B cell (primary cell): ENCODE measurements at regions not wholly inside any gene's neighbourhood (a gene's known extent, or its start where the extent isn't known, plus 50 kb on each side); places are given as distances from the start of the nearest gene placed in this dataset.
"Not testable (repeated sequence)": the region's sequence is repeated elsewhere in the genome, so short reads cannot be mapped to it uniquely, and the experiment has no call there.

ENCODE experiments used
- ATAC-seq: fragments of 200-7000 bp; cut with Tn5 transposase; one replicate; pipeline ENCODE4 v1.10.0; 2021; ENCODE audit warnings: low read depth, mild to moderate bottlenecking, moderate number of reproducible peaks, moderate library complexity
- CTCF ChIA-PET: fragments of 350-600 bp; sonication (Branson Sonifier 250); formaldehyde crosslinking; loops from one replicate; lab custom pipeline; 2021; ENCODE audit warnings: antibody characterized with exemption, inconsistent platforms; lab: Charles Lee
- POLR2A ChIA-PET: fragments of 350-600 bp; sonication (Branson Sonifier 250); formaldehyde crosslinking; loops from one replicate; lab custom pipeline; 2021; ENCODE audit warnings: antibody characterized with exemption; lab: Charles Lee
- DNase-seq: peaks from one replicate; pipeline ENCODE4 v3.0.0; 2013
- H2AFZ ChIP-seq: 2 replicates; pipeline ENCODE4 v1.6.1; 2012; ENCODE audit warnings: mild to moderate bottlenecking, low read depth, low read length; ENCODE audit not compliant: insufficient read depth, poor library complexity, severe bottlenecking
- H3K27ac ChIP-seq, 2 donors: 1 replicate in 1 of 2; 2 replicates in 1 of 2; pipeline ENCODE4 v1.5.1; 2012 to 2013; ENCODE audit warnings: low read length in 2 of 2, mild to moderate bottlenecking in 2 of 2, moderate library complexity in 1 of 2
- H3K27me3 ChIP-seq, 4 experiments: fragments of 200-600 bp in 1 of 4; sonication (generic) in 1 of 4; replicated peaks in 1 of 4; 1 replicate in 2 of 4; 2 replicates in 2 of 4; pipeline versions ENCODE4 v1.6.1 to v1.7.0; 2013 to 2016; ENCODE audit warnings: low read length in 3 of 4, mild to moderate bottlenecking in 2 of 4, mixed read lengths in 1 of 4, moderate library complexity in 1 of 4; ENCODE audit not compliant: insufficient read depth in 4 of 4, control insufficient read depth in 3 of 4; ENCODE audit errors: control extremely low read depth in 1 of 4
- H3K36me3 ChIP-seq, 2 experiments: replicated peaks in 1 of 2; 1 replicate in 1 of 2; 2 replicates in 1 of 2; pipeline versions ENCODE4 v1.6.1 to v1.7.1; 2013; ENCODE audit warnings: low read length in 1 of 2; ENCODE audit not compliant: insufficient read depth in 2 of 2, control insufficient read depth in 1 of 2; ENCODE audit errors: control extremely low read depth in 1 of 2, extremely low read depth in 1 of 2
- H3K4me1 ChIP-seq, 2 donors: fragments of 200-600 bp in 1 of 2; sonication (generic) in 1 of 2; 1 replicate in 1 of 2; 2 replicates in 1 of 2; pipeline versions ENCODE4 v1.5.1 to v1.6.1; 2013 to 2017; ENCODE audit warnings: low read length in 2 of 2; ENCODE audit not compliant: control insufficient read depth in 2 of 2, insufficient read depth in 2 of 2
- H3K4me2 ChIP-seq: replicated peaks from 2 replicates; pipeline ENCODE3; 2012; ENCODE audit warnings: mild to moderate bottlenecking, low read depth, low read length; ENCODE audit not compliant: poor library complexity, severe bottlenecking
- H3K4me3 ChIP-seq, 5 experiments: fragments of 200-600 bp in 1 of 5; sonication (generic) in 1 of 5; 1 replicate in 3 of 5; 2 replicates in 2 of 5; pipeline versions ENCODE4 v1.5.1 to v1.7.0; 2011 to 2016; ENCODE audit warnings: low read length in 4 of 5, mild to moderate bottlenecking in 4 of 5, low read depth in 2 of 5, control low read depth in 1 of 5, moderate library complexity in 1 of 5; ENCODE audit not compliant: insufficient read depth in 1 of 5; ENCODE audit errors: control extremely low read depth in 1 of 5, extremely low read depth in 1 of 5
- H3K79me2 ChIP-seq: fragments of 200-600 bp; sonication (generic); one replicate; pipeline ENCODE4 v1.6.0; 2016; ENCODE audit warnings: low read length; ENCODE audit not compliant: control insufficient read depth, insufficient read depth
- H3K9ac ChIP-seq: fragments of 200-600 bp; sonication (generic); 2 replicates; pipeline ENCODE4 v1.6.1; 2017; ENCODE audit warnings: mild to moderate bottlenecking, low read length, moderate library complexity
- H3K9me3 ChIP-seq, 3 donors: one replicate each; pipeline versions ENCODE4 v1.6.1 to v1.7.1; 2013; ENCODE audit warnings: low read length in 2 of 3; ENCODE audit not compliant: control insufficient read depth in 2 of 3, insufficient read depth in 1 of 3; ENCODE audit errors: control extremely low read depth in 1 of 3
- H4K20me1 ChIP-seq: 2 replicates; pipeline ENCODE4 v1.6.0; 2012; ENCODE audit warnings: mild to moderate bottlenecking, low read length; ENCODE audit not compliant: insufficient read depth, control insufficient read depth, poor library complexity, severe bottlenecking
- H3K27ac Mint-ChIP-seq: one replicate; pipeline ENCODE4 v1.8.0; 2021; ENCODE audit warnings: mixed read lengths
- H3K27me3 Mint-ChIP-seq: one replicate; pipeline ENCODE4 v1.8.0; 2021; ENCODE audit warnings: mixed read lengths
- H3K4me1 Mint-ChIP-seq: one replicate; pipeline ENCODE4 v1.8.0; 2021; ENCODE audit warnings: mixed read lengths
- H3K4me3 Mint-ChIP-seq: one replicate; pipeline ENCODE4 v1.8.0; 2021; ENCODE audit warnings: mixed read lengths
- H3K9me3 Mint-ChIP-seq: one replicate; pipeline ENCODE4 v1.8.0; 2022; ENCODE audit warnings: mixed read lengths; ENCODE audit not compliant: insufficient read depth
- CTCF ChIP-seq: fragments of 200-600 bp; IDR thresholded peaks from one replicate; pipeline ENCODE4 v1.8.0; 2022; ENCODE audit warnings: antibody characterized with exemption, mild to moderate bottlenecking
- EZH2 ChIP-seq: IDR thresholded peaks from 2 replicates; pipeline ENCODE4 v1.6.1; 2012; ENCODE audit warnings: borderline replicate concordance, low read depth, mild to moderate bottlenecking, moderate library complexity, low read length; ENCODE audit not compliant: insufficient read depth, poor library complexity, severe bottlenecking
- WGBS: methylation state at CpG from one replicate; pipeline ENCODE4 v1.1.5; 2013; ENCODE audit warnings: missing lambda C conversion rate; ENCODE audit not compliant: insufficient coverage; 5-methylcytosine and 5-hydroxymethylcytosine counted together
- intact Hi-C: fragments of 100-400 bp; cut with micrococcal nuclease; formaldehyde crosslinking; loops from one replicate; pipeline ENCODE4 v1.10.0; 2022

GRCh38 chr18:11357678-11358077 lies 208.3 kb upstream of the PIEZO2 start:
- Histone ChIP-seq H2AFZ (no peak overlapping the region), H3K4me2 (no peak overlapping the region), H3K4me1 (no peaks in the 10 kb centered on the region), H3K79me2 (no peaks in the 10 kb centered on the region), H3K27me3 (no peaks in the 10 kb centered on the region), H3K9me3 (no peaks in the 10 kb centered on the region), H4K20me1 (no peaks in the 10 kb centered on the region), H3K9ac (no peak overlapping the region), H3K27ac (no peak overlapping the region), H3K36me3 (no peaks in the 10 kb centered on the region), H3K4me3 (no peak overlapping the region)
- Mint-ChIP-seq H3K4me1 (no peaks in the 10 kb centered on the region), H3K9me3 (no peaks in the 10 kb centered on the region), H3K27ac (no peak overlapping the region), H3K27me3 (no peaks in the 10 kb centered on the region), H3K4me3 (no peak overlapping the region)
- DNase-seq (no peak), ATAC-seq (no peak)
- TF ChIP-seq EZH2 (no peak), CTCF (no peak)
- WGBS, result no CpG with 5 or more reads among the region's 1 CpG
- intact Hi-C loops, result no loop called here
- CTCF ChIA-PET, result no interaction called here
- POLR2A ChIA-PET, result no interaction called here

GRCh38 chr18:11344576-11344975 lies 195.2 kb upstream of the PIEZO2 start:
- H2AFZ ChIP-seq, H3K9me3 Mint-ChIP-seq, H3K27me3 Mint-ChIP-seq, ATAC-seq, H3K4me1 ChIP-seq, H3K4me3 ChIP-seq, H3K27me3 ChIP-seq, H3K9ac ChIP-seq, CTCF ChIA-PET, H3K36me3 ChIP-seq, H3K4me2 ChIP-seq, POLR2A ChIA-PET, H3K27ac ChIP-seq, DNase-seq, H4K20me1 ChIP-seq, intact Hi-C loops, H3K4me3 Mint-ChIP-seq, H3K4me1 Mint-ChIP-seq, H3K27ac Mint-ChIP-seq, H3K79me2 ChIP-seq: not testable (repeated sequence)
- H3K9me3 ChIP-seq, result peaks cover 0 to 16% (median 9%) of the 10 kb centered on the region in 3 donors
- 78% methylated on average over 9 of the region's 18 CpGs for WGBS
